ENCODE measurements at regions not wholly inside any gene's neighbourhood (a gene's known extent, or its start where the extent isn't known, plus 50 kb on each side); places are given as distances from the start of the nearest gene placed in this dataset.

DNA sequence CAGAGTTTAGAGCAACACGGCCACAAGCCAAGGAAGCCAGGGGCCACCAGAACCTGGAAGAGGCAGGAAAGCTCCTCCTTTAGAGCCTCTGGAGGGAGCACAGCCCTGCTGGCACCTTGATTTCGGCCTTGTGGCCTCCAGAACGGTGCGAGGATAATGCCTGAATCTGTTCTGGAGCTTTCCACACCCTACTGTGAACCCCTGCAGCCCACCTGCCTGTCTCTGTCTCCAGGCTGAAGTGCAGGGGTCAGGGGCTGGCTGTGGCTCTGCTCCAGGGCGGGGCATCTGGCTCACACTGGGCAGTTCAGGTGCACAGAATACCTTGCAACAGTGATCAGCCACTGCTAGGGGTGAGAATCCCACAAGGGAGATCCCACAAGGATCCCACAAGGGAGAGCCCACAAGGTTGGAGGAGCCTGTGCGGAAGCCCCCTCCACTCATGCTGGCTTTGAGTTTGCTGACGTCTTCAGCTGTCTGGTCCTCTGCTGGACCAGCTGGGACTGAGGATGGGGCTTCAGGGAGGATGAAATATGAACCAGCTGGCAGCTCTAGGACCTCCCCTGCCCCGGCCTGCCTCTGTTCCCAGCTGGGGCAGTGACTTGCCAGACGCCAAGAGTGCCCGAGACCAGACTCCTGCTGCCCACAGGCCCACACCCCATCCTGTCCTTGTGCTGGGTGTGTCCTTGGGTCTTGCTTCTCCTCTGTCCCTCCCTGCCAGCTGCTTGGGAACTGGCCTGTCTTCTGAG is 56.4 kb upstream of the OTOS start:
- TF ChIP-seq, protein P1, sequence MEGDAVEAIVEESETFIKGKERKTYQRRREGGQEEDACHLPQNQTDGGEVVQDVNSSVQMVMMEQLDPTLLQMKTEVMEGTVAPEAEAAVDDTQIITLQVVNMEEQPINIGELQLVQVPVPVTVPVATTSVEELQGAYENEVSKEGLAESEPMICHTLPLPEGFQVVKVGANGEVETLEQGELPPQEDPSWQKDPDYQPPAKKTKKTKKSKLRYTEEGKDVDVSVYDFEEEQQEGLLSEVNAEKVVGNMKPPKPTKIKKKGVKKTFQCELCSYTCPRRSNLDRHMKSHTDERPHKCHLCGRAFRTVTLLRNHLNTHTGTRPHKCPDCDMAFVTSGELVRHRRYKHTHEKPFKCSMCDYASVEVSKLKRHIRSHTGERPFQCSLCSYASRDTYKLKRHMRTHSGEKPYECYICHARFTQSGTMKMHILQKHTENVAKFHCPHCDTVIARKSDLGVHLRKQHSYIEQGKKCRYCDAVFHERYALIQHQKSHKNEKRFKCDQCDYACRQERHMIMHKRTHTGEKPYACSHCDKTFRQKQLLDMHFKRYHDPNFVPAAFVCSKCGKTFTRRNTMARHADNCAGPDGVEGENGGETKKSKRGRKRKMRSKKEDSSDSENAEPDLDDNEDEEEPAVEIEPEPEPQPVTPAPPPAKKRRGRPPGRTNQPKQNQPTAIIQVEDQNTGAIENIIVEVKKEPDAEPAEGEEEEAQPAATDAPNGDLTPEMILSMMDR (IDR thresholded peaks at IDR 0.05), result no peak
- no peak for TF ChIP-seq POLR2A (IDR thresholded peaks at IDR 0.05)
